ENCODE measurements at regions not wholly inside any gene's neighbourhood (a gene's known extent, or its start where the extent isn't known, plus 50 kb on each side); places are given as distances from the start of the nearest gene placed in this dataset.

DNA sequence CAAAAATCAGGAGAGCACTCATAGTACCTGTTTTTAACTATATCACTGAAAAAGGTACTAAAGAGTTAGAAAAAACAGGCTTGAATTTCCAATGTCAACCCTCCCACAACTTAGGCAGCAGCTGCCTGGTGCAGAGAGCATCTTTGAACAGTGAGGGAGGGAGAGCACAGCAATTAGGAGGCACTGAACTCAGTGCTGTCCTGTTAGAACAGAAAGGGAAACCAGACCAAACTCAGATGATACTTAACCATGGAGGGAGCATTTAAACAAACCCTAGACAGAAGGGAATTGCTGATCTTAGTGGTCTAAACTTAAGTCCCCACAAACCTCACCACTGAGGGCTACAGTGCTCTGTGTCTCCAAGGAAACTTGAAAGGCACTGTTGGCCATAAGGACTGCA lies 179.2 kb upstream of the AGTR1 start:
- TF ChIP-seq TEAD4 (IDR thresholded peaks at IDR 0.05) = no peak
- TF ChIP-seq FOXM1 (IDR thresholded peaks at IDR 0.05; ENCODE audit: borderline replicate concordance, low read depth) = no peak
- TF ChIP-seq RAD21 (IDR thresholded peaks at IDR 0.05; ENCODE audit: low read depth) = no peak
- no peak for TF ChIP-seq TCF12 (IDR thresholded peaks at IDR 0.05; ENCODE audit: low read depth)
- TF ChIP-seq YY1 (IDR thresholded peaks at IDR 0.05; ENCODE audit: low read depth) = no peak
- TF ChIP-seq CEBPB (IDR thresholded peaks at IDR 0.05) = no peak
- TF ChIP-seq TAF1 (IDR thresholded peaks at IDR 0.05; ENCODE audit: low read depth) = no peak
- TF ChIP-seq, protein P1, sequence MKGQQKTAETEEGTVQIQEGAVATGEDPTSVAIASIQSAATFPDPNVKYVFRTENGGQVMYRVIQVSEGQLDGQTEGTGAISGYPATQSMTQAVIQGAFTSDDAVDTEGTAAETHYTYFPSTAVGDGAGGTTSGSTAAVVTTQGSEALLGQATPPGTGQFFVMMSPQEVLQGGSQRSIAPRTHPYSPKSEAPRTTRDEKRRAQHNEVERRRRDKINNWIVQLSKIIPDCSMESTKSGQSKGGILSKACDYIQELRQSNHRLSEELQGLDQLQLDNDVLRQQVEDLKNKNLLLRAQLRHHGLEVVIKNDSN (IDR thresholded peaks at IDR 0.05) = no peak
- TF ChIP-seq, protein P2, sequence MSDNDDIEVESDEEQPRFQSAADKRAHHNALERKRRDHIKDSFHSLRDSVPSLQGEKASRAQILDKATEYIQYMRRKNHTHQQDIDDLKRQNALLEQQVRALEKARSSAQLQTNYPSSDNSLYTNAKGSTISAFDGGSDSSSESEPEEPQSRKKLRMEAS (IDR thresholded peaks at IDR 0.05) = no peak
- TF ChIP-seq EP300 (IDR thresholded peaks at IDR 0.05; ENCODE audit: borderline replicate concordance) = no peak
- TF ChIP-seq, protein P3, sequence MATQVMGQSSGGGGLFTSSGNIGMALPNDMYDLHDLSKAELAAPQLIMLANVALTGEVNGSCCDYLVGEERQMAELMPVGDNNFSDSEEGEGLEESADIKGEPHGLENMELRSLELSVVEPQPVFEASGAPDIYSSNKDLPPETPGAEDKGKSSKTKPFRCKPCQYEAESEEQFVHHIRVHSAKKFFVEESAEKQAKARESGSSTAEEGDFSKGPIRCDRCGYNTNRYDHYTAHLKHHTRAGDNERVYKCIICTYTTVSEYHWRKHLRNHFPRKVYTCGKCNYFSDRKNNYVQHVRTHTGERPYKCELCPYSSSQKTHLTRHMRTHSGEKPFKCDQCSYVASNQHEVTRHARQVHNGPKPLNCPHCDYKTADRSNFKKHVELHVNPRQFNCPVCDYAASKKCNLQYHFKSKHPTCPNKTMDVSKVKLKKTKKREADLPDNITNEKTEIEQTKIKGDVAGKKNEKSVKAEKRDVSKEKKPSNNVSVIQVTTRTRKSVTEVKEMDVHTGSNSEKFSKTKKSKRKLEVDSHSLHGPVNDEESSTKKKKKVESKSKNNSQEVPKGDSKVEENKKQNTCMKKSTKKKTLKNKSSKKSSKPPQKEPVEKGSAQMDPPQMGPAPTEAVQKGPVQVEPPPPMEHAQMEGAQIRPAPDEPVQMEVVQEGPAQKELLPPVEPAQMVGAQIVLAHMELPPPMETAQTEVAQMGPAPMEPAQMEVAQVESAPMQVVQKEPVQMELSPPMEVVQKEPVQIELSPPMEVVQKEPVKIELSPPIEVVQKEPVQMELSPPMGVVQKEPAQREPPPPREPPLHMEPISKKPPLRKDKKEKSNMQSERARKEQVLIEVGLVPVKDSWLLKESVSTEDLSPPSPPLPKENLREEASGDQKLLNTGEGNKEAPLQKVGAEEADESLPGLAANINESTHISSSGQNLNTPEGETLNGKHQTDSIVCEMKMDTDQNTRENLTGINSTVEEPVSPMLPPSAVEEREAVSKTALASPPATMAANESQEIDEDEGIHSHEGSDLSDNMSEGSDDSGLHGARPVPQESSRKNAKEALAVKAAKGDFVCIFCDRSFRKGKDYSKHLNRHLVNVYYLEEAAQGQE (IDR thresholded peaks at IDR 0.05; ENCODE audit: low read depth) = no peak
- TF ChIP-seq ZBTB7A (IDR thresholded peaks at IDR 0.05; ENCODE audit: low read depth) = no peak
- TF ChIP-seq CREB1 (IDR thresholded peaks at IDR 0.05; ENCODE audit: low read depth) = no peak
- no peak for TF ChIP-seq EGR1 (IDR thresholded peaks at IDR 0.05)
- TF ChIP-seq NFIC (IDR thresholded peaks at IDR 0.05) = no peak

DNA sequence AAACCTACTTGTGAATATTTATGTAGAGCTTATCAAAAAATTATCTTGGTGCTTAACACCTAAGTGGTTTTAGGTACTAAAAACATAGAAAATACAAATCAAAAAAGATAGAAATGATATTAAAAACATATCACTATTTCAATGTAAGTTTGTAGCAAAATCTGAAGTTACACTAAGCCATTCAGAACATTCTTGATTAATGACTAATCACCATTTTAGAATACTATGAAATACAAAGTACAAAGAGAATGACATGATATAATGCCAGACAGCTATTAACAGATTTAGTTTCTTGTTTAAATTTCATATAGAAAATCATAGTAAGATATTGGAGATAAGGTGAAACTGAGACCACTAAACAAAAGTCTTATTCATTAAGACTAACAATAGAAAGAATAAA lies 169.7 kb upstream of the AGTR1 start:
- TF ChIP-seq YY1 (IDR thresholded peaks at IDR 0.05; ENCODE audit: low read depth) (no peak), FOXM1 (IDR thresholded peaks at IDR 0.05; ENCODE audit: borderline replicate concordance, low read depth) (no peak), EGR1 (IDR thresholded peaks at IDR 0.05) (no peak), TAF1 (IDR thresholded peaks at IDR 0.05; ENCODE audit: low read depth) (no peak), CREB1 (IDR thresholded peaks at IDR 0.05; ENCODE audit: low read depth) (no peak), NFIC (IDR thresholded peaks at IDR 0.05) (no peak), CEBPB (IDR thresholded peaks at IDR 0.05) (no peak), TEAD4 (IDR thresholded peaks at IDR 0.05) (no peak), RAD21 (IDR thresholded peaks at IDR 0.05; ENCODE audit: low read depth) (no peak), TCF12 (IDR thresholded peaks at IDR 0.05; ENCODE audit: low read depth) (no peak), ZBTB7A (IDR thresholded peaks at IDR 0.05; ENCODE audit: low read depth) (no peak), EP300 (IDR thresholded peaks at IDR 0.05; ENCODE audit: borderline replicate concordance) (no peak)
- TF ChIP-seq, protein P2 (IDR thresholded peaks at IDR 0.05) = no peak
- TF ChIP-seq, protein P3 (IDR thresholded peaks at IDR 0.05; ENCODE audit: low read depth) = no peak
- TF ChIP-seq, protein P1 (IDR thresholded peaks at IDR 0.05) = no peak

DNA sequence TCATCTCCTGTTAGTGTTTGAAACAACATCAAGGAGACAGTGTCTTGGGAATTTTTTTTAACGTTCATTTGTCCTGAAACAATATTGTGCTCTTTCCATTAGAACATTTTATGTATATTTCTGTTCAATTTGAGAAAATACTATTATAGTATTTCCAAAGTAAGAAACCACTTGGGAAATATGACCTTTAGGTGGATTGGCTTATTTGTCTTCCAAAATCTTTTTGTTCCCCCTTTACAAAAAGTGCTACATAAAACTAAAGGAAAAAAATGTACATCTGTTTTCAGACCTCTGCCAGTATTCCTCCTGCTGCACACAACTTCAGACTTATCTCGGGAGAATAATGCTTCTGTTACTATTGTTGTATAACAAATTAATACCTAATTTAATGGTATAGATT lies 165.9 kb upstream of the AGTR1 start:
- TF ChIP-seq, protein P3 (IDR thresholded peaks at IDR 0.05; ENCODE audit: low read depth) = no peak
- TF ChIP-seq YY1 (IDR thresholded peaks at IDR 0.05; ENCODE audit: low read depth) (no peak), EP300 (IDR thresholded peaks at IDR 0.05; ENCODE audit: borderline replicate concordance) (no peak), FOXM1 (IDR thresholded peaks at IDR 0.05; ENCODE audit: borderline replicate concordance, low read depth) (no peak), RAD21 (IDR thresholded peaks at IDR 0.05; ENCODE audit: low read depth) (no peak), NFIC (IDR thresholded peaks at IDR 0.05) (no peak), TAF1 (IDR thresholded peaks at IDR 0.05; ENCODE audit: low read depth) (no peak), ZBTB7A (IDR thresholded peaks at IDR 0.05; ENCODE audit: low read depth) (no peak), EGR1 (IDR thresholded peaks at IDR 0.05) (no peak), CEBPB (IDR thresholded peaks at IDR 0.05) (no peak), TCF12 (IDR thresholded peaks at IDR 0.05; ENCODE audit: low read depth) (no peak), CREB1 (IDR thresholded peaks at IDR 0.05; ENCODE audit: low read depth) (no peak), TEAD4 (IDR thresholded peaks at IDR 0.05) (no peak)
- TF ChIP-seq, protein P2 (IDR thresholded peaks at IDR 0.05) = no peak
- TF ChIP-seq, protein P1 (IDR thresholded peaks at IDR 0.05) = no peak
